ENCODE measurements at regions not wholly inside any gene's neighbourhood (a gene's known extent, or its start where the extent isn't known, plus 50 kb on each side); places are given as distances from the start of the nearest gene placed in this dataset.
A peak's percentile ranks its signal among the peaks of the same experiment; 100 is the strongest.
"Not testable (repeated sequence)": the region's sequence is repeated elsewhere in the genome, so short reads cannot be mapped to it uniquely, and the experiment has no call there.

GRCh38 chr11:56876621-56877275 is 112.0 kb upstream of the OR5AK2 start:
- DNase-seq (ENCODE audit: low read depth) = no peak

GRCh38 chr11:56855217-56855616 is 106.7 kb upstream of the OR9G4 start:
- DNase-seq (ENCODE audit: low read depth) = no peak

GRCh38 chr11:56852131-56852530 is 103.6 kb upstream of the OR9G4 start:
- no peak for DNase-seq (ENCODE audit: low read depth)

GRCh38 chr11:56849852-56850251 is 101.4 kb upstream of the OR9G4 start:
- no peak for DNase-seq (ENCODE audit: low read depth)

- DNase-seq (ENCODE audit: low read depth) = no peak
These were observed 100.8 kb upstream of the OR9G4 start for GRCh38 chr11:56849250-56849649.

GRCh38 chr11:56848141-56848809 is 99.8 kb upstream of the OR9G4 start:
- peak; percentile 10 for DNase-seq (ENCODE audit: low read depth)

- no peak for DNase-seq (ENCODE audit: low read depth)
These were observed 98.4 kb upstream of the OR9G4 start for GRCh38 chr11:56846631-56847576.

GRCh38 chr11:56845121-56845732 is 96.7 kb upstream of the OR9G4 start:
- DNase-seq (ENCODE audit: low read depth) = no peak

GRCh38 chr11:56843816-56844215 is 95.3 kb upstream of the OR9G4 start:
- no peak for DNase-seq (ENCODE audit: low read depth)

GRCh38 chr11:56842814-56843794 is 94.6 kb upstream of the OR9G4 start:
- no peak for DNase-seq (ENCODE audit: low read depth)

GRCh38 chr11:56841210-56841810 is 92.8 kb upstream of the OR9G4 start:
- DNase-seq (ENCODE audit: low read depth) = peak; percentile 46

- DNase-seq (ENCODE audit: low read depth) = not testable (repeated sequence)
These were observed 78.9 kb upstream of the OR9G4 start for GRCh38 chr11:56827357-56827756.

- no peak for DNase-seq (ENCODE audit: low read depth)
These were observed 71.4 kb upstream of the OR9G4 start for GRCh38 chr11:56819916-56820315.

- no peak for DNase-seq (ENCODE audit: low read depth)
These were observed 69.2 kb upstream of the OR9G4 start for GRCh38 chr11:56817661-56818060.

GRCh38 chr11:56816259-56816658 is 67.8 kb upstream of the OR9G4 start:
- DNase-seq (ENCODE audit: low read depth) = no peak

- no peak for DNase-seq (ENCODE audit: low read depth)
These were observed 59.8 kb upstream of the OR9G4 start for GRCh38 chr11:56808326-56808725.

GRCh38 chr11:56799691-56800210 is 51.3 kb upstream of the OR9G4 start:
- no peak for DNase-seq (ENCODE audit: low read depth)
